ENCODE measurements at regions not wholly inside any gene's neighbourhood (a gene's known extent, or its start where the extent isn't known, plus 50 kb on each side); places are given as distances from the start of the nearest gene placed in this dataset.

DNA sequence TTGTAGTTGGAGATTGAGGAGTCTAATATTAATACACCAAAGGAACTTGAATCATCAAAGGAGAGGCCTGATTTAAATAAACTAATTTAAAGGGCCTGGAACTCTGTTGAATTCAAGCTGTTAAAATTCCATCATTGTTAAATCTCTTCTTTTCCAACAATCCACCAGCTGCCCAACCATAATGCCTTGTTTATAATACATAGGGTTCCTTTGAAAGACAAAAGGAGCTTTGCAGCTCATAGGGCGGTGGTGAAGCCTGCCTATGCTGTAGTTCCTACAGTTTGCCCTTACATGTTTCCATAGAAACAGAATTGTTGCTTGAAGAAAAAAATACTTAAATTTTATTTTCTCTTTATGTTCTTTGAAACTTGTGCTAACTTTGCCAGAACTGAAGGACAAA is 102.8 kb downstream of the GLUD2 start:
- Histone ChIP-seq H3K27me3 (ENCODE audit: control insufficient read depth in 2 of 2, insufficient read depth in 2 of 2, low read length in 2 of 2) (no peaks in the 10 kb centered on the region), H3K36me3 (replicated peaks in 1 of 2; ENCODE audit: control insufficient read depth in 1 of 2, insufficient read depth in 2 of 2, low read length in 2 of 2) (no peaks in the 10 kb centered on the region), H3K4me1 (ENCODE audit: control insufficient read depth in 1 of 2, insufficient read depth in 2 of 2, low read length in 2 of 2) (no peaks in the 10 kb centered on the region), H2AFZ (ENCODE audit: insufficient read depth, low read depth, low read length, poor library complexity, severe bottlenecking) (no peak overlapping the region), H3K4me2 (replicated peaks; ENCODE audit: extremely low read depth, low read length, poor library complexity, severe bottlenecking) (no peak overlapping the region), H3K9me3 (replicated peaks in 1 of 2; ENCODE audit: control insufficient read depth in 1 of 2, insufficient read depth in 1 of 2, low read length in 2 of 2) (no peaks in the 10 kb centered on the region), H3K27ac (ENCODE audit: low read depth in 1 of 2, low read length in 2 of 2) (no peak overlapping the region), H3K4me3 (replicated peaks in 1 of 3; ENCODE audit: low read depth in 2 of 3, low read length in 3 of 3) (no peak overlapping the region), H4K20me1 (ENCODE audit: insufficient read depth, low read length) (no peaks in the 10 kb centered on the region), H3K9ac (ENCODE audit: insufficient read depth, low read length, poor library complexity, severe bottlenecking) (no peak overlapping the region), H3K79me2 (ENCODE audit: insufficient read depth, low read length) (no peaks in the 10 kb centered on the region)
- intact Hi-C loops (cut with micrococcal nuclease): no loop called here
- Mint-ChIP-seq H3K36me3 (no peaks in the 10 kb centered on the region), H3K27me3 (ENCODE audit: low read depth in 3 of 3) (no peaks in the 10 kb centered on the region), H3K9me3 (peaks cover 0 to 3% (median 0%) of the 10 kb centered on the region in 7 donors), H3K4me3 (no peak overlapping the region), H3K27ac (no peak overlapping the region), H3K4me1 (no peaks in the 10 kb centered on the region)
- TF ChIP-seq, protein P1, sequence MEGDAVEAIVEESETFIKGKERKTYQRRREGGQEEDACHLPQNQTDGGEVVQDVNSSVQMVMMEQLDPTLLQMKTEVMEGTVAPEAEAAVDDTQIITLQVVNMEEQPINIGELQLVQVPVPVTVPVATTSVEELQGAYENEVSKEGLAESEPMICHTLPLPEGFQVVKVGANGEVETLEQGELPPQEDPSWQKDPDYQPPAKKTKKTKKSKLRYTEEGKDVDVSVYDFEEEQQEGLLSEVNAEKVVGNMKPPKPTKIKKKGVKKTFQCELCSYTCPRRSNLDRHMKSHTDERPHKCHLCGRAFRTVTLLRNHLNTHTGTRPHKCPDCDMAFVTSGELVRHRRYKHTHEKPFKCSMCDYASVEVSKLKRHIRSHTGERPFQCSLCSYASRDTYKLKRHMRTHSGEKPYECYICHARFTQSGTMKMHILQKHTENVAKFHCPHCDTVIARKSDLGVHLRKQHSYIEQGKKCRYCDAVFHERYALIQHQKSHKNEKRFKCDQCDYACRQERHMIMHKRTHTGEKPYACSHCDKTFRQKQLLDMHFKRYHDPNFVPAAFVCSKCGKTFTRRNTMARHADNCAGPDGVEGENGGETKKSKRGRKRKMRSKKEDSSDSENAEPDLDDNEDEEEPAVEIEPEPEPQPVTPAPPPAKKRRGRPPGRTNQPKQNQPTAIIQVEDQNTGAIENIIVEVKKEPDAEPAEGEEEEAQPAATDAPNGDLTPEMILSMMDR (IDR thresholded peaks at IDR 0.05): no peak
- DNase-seq: no peak
- no CpG with 5 or more reads among the region's 1 CpG for WGBS (ENCODE audit: insufficient coverage)

DNA sequence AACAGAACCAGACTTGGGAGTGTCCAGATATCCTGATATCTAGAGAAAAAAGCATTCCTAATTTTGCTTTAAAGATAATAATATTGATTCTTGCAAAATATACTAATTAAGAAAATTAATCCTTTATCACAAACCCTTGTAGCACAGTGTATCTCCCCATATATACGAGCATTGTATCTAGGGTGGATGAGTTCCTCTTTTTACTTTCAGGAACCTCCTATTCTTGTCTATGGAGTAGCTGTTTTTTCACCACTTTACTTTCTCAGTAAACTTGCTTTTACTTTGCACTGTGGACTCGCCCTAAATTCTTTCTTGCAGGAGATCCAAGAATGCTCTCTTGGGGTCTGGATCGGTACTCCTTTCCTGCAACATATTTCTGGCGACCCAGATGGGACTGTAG is 103.9 kb downstream of the GLUD2 start:
- no peak overlapping the region for H3K4me2 ChIP-seq (replicated peaks; ENCODE audit: extremely low read depth, low read length, poor library complexity, severe bottlenecking)
- H3K9ac ChIP-seq (ENCODE audit: insufficient read depth, low read length, poor library complexity, severe bottlenecking): no peak overlapping the region
- H3K27me3 Mint-ChIP-seq (ENCODE audit: low read depth in 3 of 3): peaks cover 0 to 2% (median 0%) of the 10 kb centered on the region in 3 donors
- H3K79me2 ChIP-seq (ENCODE audit: insufficient read depth, low read length): no peaks in the 10 kb centered on the region
- H3K4me1 Mint-ChIP-seq: no peaks in the 10 kb centered on the region
- H3K27ac Mint-ChIP-seq: no peak overlapping the region
- H3K27me3 ChIP-seq (ENCODE audit: control insufficient read depth in 2 of 2, insufficient read depth in 2 of 2, low read length in 2 of 2): no peaks in the 10 kb centered on the region
- H3K4me1 ChIP-seq (ENCODE audit: control insufficient read depth in 1 of 2, insufficient read depth in 2 of 2, low read length in 2 of 2): no peaks in the 10 kb centered on the region
- no peak overlapping the region for H3K4me3 Mint-ChIP-seq
- no peak overlapping the region for H2AFZ ChIP-seq (ENCODE audit: insufficient read depth, low read depth, low read length, poor library complexity, severe bottlenecking)
- no peaks in the 10 kb centered on the region for H3K36me3 ChIP-seq (replicated peaks in 1 of 2; ENCODE audit: control insufficient read depth in 1 of 2, insufficient read depth in 2 of 2, low read length in 2 of 2)
- H3K9me3 ChIP-seq (replicated peaks in 1 of 2; ENCODE audit: control insufficient read depth in 1 of 2, insufficient read depth in 1 of 2, low read length in 2 of 2): no peaks in the 10 kb centered on the region
- no peak overlapping the region for H3K4me3 ChIP-seq (replicated peaks in 1 of 3; ENCODE audit: low read depth in 2 of 3, low read length in 3 of 3)
- H4K20me1 ChIP-seq (ENCODE audit: insufficient read depth, low read length): no peaks in the 10 kb centered on the region
- no peak for DNase-seq
- H3K27ac ChIP-seq (ENCODE audit: low read depth in 1 of 2, low read length in 2 of 2): no peak overlapping the region
- H3K9me3 Mint-ChIP-seq: peaks cover 0 to 3% (median 0%) of the 10 kb centered on the region in 7 donors
- no peaks in the 10 kb centered on the region for H3K36me3 Mint-ChIP-seq
- TF ChIP-seq, protein P1 (IDR thresholded peaks at IDR 0.05): no peak
- intact Hi-C loops (cut with micrococcal nuclease): no loop called here
- WGBS (ENCODE audit: insufficient coverage): no CpG with 5 or more reads among the region's 4 CpGs

Measured in CD14-positive monocyte (primary cell).